Activated CD8-positive, alpha-beta memory T cell treated with anti-CD3 and anti-CD28 coated beads, Interleukin-2, amount 10 ng/mL, durations not matched to agents 7 days and 5 days (primary cell): ENCODE measurements at regions not wholly inside any gene's neighbourhood (a gene's known extent, or its start where the extent isn't known, plus 50 kb on each side); places are given as distances from the start of the nearest gene placed in this dataset.
"Not testable (repeated sequence)": the region's sequence is repeated elsewhere in the genome, so short reads cannot be mapped to it uniquely, and the experiment has no call there.

ENCODE experiments used
- ATAC-seq: fragments of 150-1000 bp; cut with Tn5 transposase; one replicate; pipeline ENCODE4 v1.10.0; 2021; ENCODE audit warnings: moderate library complexity
- CTCF ChIA-PET: fragments of 350-600 bp; sonication (Branson Sonifier 250); formaldehyde crosslinking; loops from one replicate; lab custom pipeline; 2021; ENCODE audit warnings: antibody characterized with exemption; lab: Charles Lee
- DNase-seq: peaks from one replicate; pipeline ENCODE4 v3.0.0-alpha.2; 2020
- H3K27ac Mint-ChIP-seq: one replicate; pipeline ENCODE4 v1.8.0; 2021; ENCODE audit warnings: mild to moderate bottlenecking, mixed read lengths
- H3K27me3 Mint-ChIP-seq: one replicate; pipeline ENCODE4 v1.8.0; 2021; ENCODE audit warnings: mixed read lengths
- H3K36me3 Mint-ChIP-seq: one replicate; pipeline ENCODE4 v1.8.0; 2021; ENCODE audit warnings: mild to moderate bottlenecking, mixed read lengths
- H3K4me1 Mint-ChIP-seq: one replicate; pipeline ENCODE4 v1.8.0; 2021; ENCODE audit warnings: mixed read lengths
- H3K4me3 Mint-ChIP-seq: one replicate; pipeline ENCODE4 v1.8.0; 2021; ENCODE audit warnings: mild to moderate bottlenecking, moderate library complexity, mixed read lengths
- H3K9me3 Mint-ChIP-seq: one replicate; pipeline ENCODE4 v1.8.0; 2022; ENCODE audit warnings: low read depth, mixed read lengths

GRCh38 chr22:27063841-27064240, 406.5 kb downstream of the MIAT start:
- ATAC-seq = no peak
- Mint-ChIP-seq H3K4me1 (peaks cover 4% of the 10 kb centered on the region), H3K27me3 (peaks cover 5% of the 10 kb centered on the region), H3K4me3 (no peak overlapping the region), H3K9me3 (no peaks in the 10 kb centered on the region), H3K36me3 (no peaks in the 10 kb centered on the region), H3K27ac (no peak overlapping the region)
- DNase-seq = no peak
- CTCF ChIA-PET = no interaction called here

- no peaks in the 10 kb centered on the region for H3K9me3 Mint-ChIP-seq
- peaks cover 5% of the 10 kb centered on the region for H3K27me3 Mint-ChIP-seq
- CTCF ChIA-PET = no interaction called here
- no peaks in the 10 kb centered on the region for H3K36me3 Mint-ChIP-seq
- H3K27ac Mint-ChIP-seq = no peak overlapping the region
- H3K4me3 Mint-ChIP-seq = no peak overlapping the region
- no peak for DNase-seq
- H3K4me1 Mint-ChIP-seq = peaks cover 4% of the 10 kb centered on the region
- no peak for ATAC-seq
These were observed 407.0 kb downstream of the MIAT start for GRCh38 chr22:27064386-27064785.

GRCh38 chr22:27065279-27065678, 407.9 kb downstream of the MIAT start:
- Mint-ChIP-seq H3K4me1 (peaks cover 4% of the 10 kb centered on the region), H3K36me3 (no peaks in the 10 kb centered on the region), H3K27ac (no peak overlapping the region), H3K9me3 (no peaks in the 10 kb centered on the region), H3K27me3 (peaks cover 5% of the 10 kb centered on the region), H3K4me3 (no peak overlapping the region)
- ATAC-seq (no peak), DNase-seq (no peak)
- CTCF ChIA-PET = no interaction called here

GRCh38 chr22:27066856-27067255, 409.5 kb downstream of the MIAT start:
- Mint-ChIP-seq H3K4me1 (peaks cover 4% of the 10 kb centered on the region), H3K4me3 (no peak overlapping the region), H3K27me3 (peaks cover 5% of the 10 kb centered on the region), H3K27ac (no peak overlapping the region), H3K36me3 (no peaks in the 10 kb centered on the region), H3K9me3 (no peaks in the 10 kb centered on the region)
- CTCF ChIA-PET = no interaction called here
- DNase-seq (no peak), ATAC-seq (no peak)

- DNase-seq (no peak), ATAC-seq (no peak)
- H3K27ac Mint-ChIP-seq = no peak overlapping the region
These were observed 410.7 kb downstream of the MIAT start for GRCh38 chr22:27068121-27068520.

GRCh38 chr22:27070594-27070993, 413.2 kb downstream of the MIAT start:
- no peak overlapping the region for H3K27ac Mint-ChIP-seq
- no peaks in the 10 kb centered on the region for H3K9me3 Mint-ChIP-seq
- H3K36me3 Mint-ChIP-seq = no peaks in the 10 kb centered on the region
- DNase-seq = no peak
- peaks cover 4% of the 10 kb centered on the region for H3K4me1 Mint-ChIP-seq
- H3K4me3 Mint-ChIP-seq = no peak overlapping the region
- ATAC-seq = no peak
- CTCF ChIA-PET = no interaction called here
- peaks cover 2% of the 10 kb centered on the region for H3K27me3 Mint-ChIP-seq

More at GRCh38 chr22:27068121-27068520, 410.7 kb downstream of the MIAT start:
- Mint-ChIP-seq H3K4me3 (no peak overlapping the region), H3K36me3 (no peaks in the 10 kb centered on the region), H3K27me3 (peaks cover 5% of the 10 kb centered on the region), H3K4me1 (peaks cover 4% of the 10 kb centered on the region), H3K9me3 (no peaks in the 10 kb centered on the region)
- CTCF ChIA-PET = no interaction called here

GRCh38 chr22:27073601-27074425, 416.4 kb downstream of the MIAT start:
- DNase-seq (no peak), ATAC-seq (no peak)
- H3K27ac Mint-ChIP-seq = no peak overlapping the region
- H3K36me3 Mint-ChIP-seq = no peaks in the 10 kb centered on the region
- CTCF ChIA-PET = no interaction called here
- no peaks in the 10 kb centered on the region for H3K9me3 Mint-ChIP-seq
- no peaks in the 10 kb centered on the region for H3K27me3 Mint-ChIP-seq
- H3K4me3 Mint-ChIP-seq = no peak overlapping the region
- H3K4me1 Mint-ChIP-seq = no peaks in the 10 kb centered on the region

GRCh38 chr22:27075028-27075678, 417.8 kb downstream of the MIAT start:
- Mint-ChIP-seq H3K27me3 (no peaks in the 10 kb centered on the region), H3K4me3 (no peak overlapping the region), H3K9me3 (no peaks in the 10 kb centered on the region), H3K4me1 (no peaks in the 10 kb centered on the region), H3K27ac (no peak overlapping the region), H3K36me3 (no peaks in the 10 kb centered on the region)
- CTCF ChIA-PET = interaction anchor here (0.6 kb wide), 1 partner anchor 859 kb away, joined by 3 read pairs; no protein-coding TSS in a partner anchor
- DNase-seq = no peak
- no peak for ATAC-seq

- Mint-ChIP-seq H3K4me3 (no peak overlapping the region), H3K27ac (no peak overlapping the region), H3K27me3 (no peaks in the 10 kb centered on the region), H3K36me3 (no peaks in the 10 kb centered on the region), H3K4me1 (no peaks in the 10 kb centered on the region), H3K9me3 (no peaks in the 10 kb centered on the region)
- CTCF ChIA-PET = no interaction called here
- no peak for DNase-seq
- ATAC-seq = no peak
These were observed 418.5 kb downstream of the MIAT start for GRCh38 chr22:27075891-27076290.

GRCh38 chr22:27078064-27078463, 420.7 kb downstream of the MIAT start:
- ATAC-seq, DNase-seq, H3K4me3 Mint-ChIP-seq, H3K4me1 Mint-ChIP-seq, H3K27me3 Mint-ChIP-seq, H3K27ac Mint-ChIP-seq, H3K36me3 Mint-ChIP-seq, H3K9me3 Mint-ChIP-seq, CTCF ChIA-PET: not testable (repeated sequence)

- no peak overlapping the region for H3K4me3 Mint-ChIP-seq
- H3K36me3 Mint-ChIP-seq = no peaks in the 10 kb centered on the region
- H3K4me1 Mint-ChIP-seq = no peaks in the 10 kb centered on the region
- DNase-seq (no peak), ATAC-seq (no peak)
- CTCF ChIA-PET = no interaction called here
- H3K9me3 Mint-ChIP-seq = no peaks in the 10 kb centered on the region
- H3K27ac Mint-ChIP-seq = no peak overlapping the region
- H3K27me3 Mint-ChIP-seq = peaks cover 4% of the 10 kb centered on the region
These were observed 422.7 kb downstream of the MIAT start for GRCh38 chr22:27080036-27080578.

- peaks cover 10% of the 10 kb centered on the region for H3K27me3 Mint-ChIP-seq
- no peaks in the 10 kb centered on the region for H3K36me3 Mint-ChIP-seq
- no peak overlapping the region for H3K4me3 Mint-ChIP-seq
- no peak overlapping the region for H3K27ac Mint-ChIP-seq
- H3K9me3 Mint-ChIP-seq = no peaks in the 10 kb centered on the region
- no peaks in the 10 kb centered on the region for H3K4me1 Mint-ChIP-seq
- no peak for ATAC-seq
- CTCF ChIA-PET = no interaction called here
- DNase-seq = no peak
These were observed 423.5 kb downstream of the MIAT start for GRCh38 chr22:27080863-27081262.

- H3K4me1 Mint-ChIP-seq = no peaks in the 10 kb centered on the region
- DNase-seq = no peak
- no peak for ATAC-seq
- peaks cover 13% of the 10 kb centered on the region for H3K27me3 Mint-ChIP-seq
- no peak overlapping the region for H3K4me3 Mint-ChIP-seq
- no peak overlapping the region for H3K27ac Mint-ChIP-seq
- no peaks in the 10 kb centered on the region for H3K9me3 Mint-ChIP-seq
- CTCF ChIA-PET = no interaction called here
- H3K36me3 Mint-ChIP-seq = no peaks in the 10 kb centered on the region
These were observed 426.2 kb downstream of the MIAT start for GRCh38 chr22:27083610-27084009.

GRCh38 chr22:27084130-27084529, 426.7 kb downstream of the MIAT start:
- Mint-ChIP-seq H3K4me1 (no peaks in the 10 kb centered on the region), H3K4me3 (no peak overlapping the region), H3K9me3 (no peaks in the 10 kb centered on the region), H3K36me3 (no peaks in the 10 kb centered on the region), H3K27me3 (peaks cover 13% of the 10 kb centered on the region), H3K27ac (no peak overlapping the region)
- ATAC-seq (no peak), DNase-seq (no peak)
- CTCF ChIA-PET = no interaction called here
